Gastrocnemius medialis (tissue), 4 donors: ENCODE measurements at regions not wholly inside any gene's neighbourhood (a gene's known extent, or its start where the extent isn't known, plus 50 kb on each side); places are given as distances from the start of the nearest gene placed in this dataset.

Experiments
- ATAC-seq, 2 donors: fragments of 150-250 bp; one replicate each; pipeline ENCODE4 v1.9.1; 2016
- DNase-seq, 2 donors: peaks; one replicate each; pipeline ENCODE4 v3.0.0-alpha.2; 2019
- H3K27ac ChIP-seq, 4 donors: fragments of 200-600 bp; sonication (generic); 1 replicate in 1 of 4; 2 replicates in 3 of 4; pipeline ENCODE4 v1.5.1; 2016 to 2018; ENCODE audit warnings: mild to moderate bottlenecking in 2 of 4, moderate library complexity in 1 of 4
- H3K27me3 ChIP-seq, 3 donors: fragments of 200-600 bp; sonication (generic) in 2 of 3; 1 replicate in 1 of 3; 2 replicates in 2 of 3; pipeline versions ENCODE4 v1.5.1 to v1.6.0; 2016 to 2019; ENCODE audit warnings: mild to moderate bottlenecking in 1 of 3, moderate library complexity in 1 of 3
- H3K36me3 ChIP-seq, 2 donors: fragments of 200-600 bp; sonication (generic) in 1 of 2; one replicate each; pipeline ENCODE4 v1.5.1; 2017 to 2018
- H3K4me1 ChIP-seq, 2 donors: fragments of 200-600 bp; sonication (generic) in 1 of 2; one replicate each; pipeline ENCODE4 v1.5.1; 2016 to 2017; ENCODE audit warnings: mild to moderate bottlenecking in 2 of 2
- H3K4me3 ChIP-seq, 4 donors: fragments of 200-600 bp; sonication (generic) in 3 of 4; 1 replicate in 1 of 4; 2 replicates in 3 of 4; pipeline ENCODE4 v1.5.1; 2016 to 2019; ENCODE audit warnings: mild to moderate bottlenecking in 2 of 4
- H3K9me3 ChIP-seq, 3 donors: fragments of 200-600 bp; sonication (generic) in 2 of 3; 1 replicate in 1 of 3; 2 replicates in 2 of 3; pipeline ENCODE4 v1.5.1; 2016 to 2019
- CTCF ChIP-seq, 5 experiments: fragments of 450-650 bp in 3 of 5; fragments of 200-600 bp in 2 of 5; sonication (generic) in 2 of 5; IDR thresholded peaks in 4 of 5; conservative IDR thresholded peaks in 1 of 5; 1 replicate in 4 of 5; 2 replicates in 1 of 5; pipeline ENCODE4 v1.5.1; 2016 to 2019; ENCODE audit warnings: antibody characterized with exemption in 5 of 5, mild to moderate bottlenecking in 3 of 5, moderate library complexity in 3 of 5
- POLR2A ChIP-seq, 2 donors: fragments of 450-650 bp; IDR thresholded peaks; one replicate each; pipeline ENCODE4 v1.6.1; 2017; ENCODE audit warnings: antibody characterized with exemption in 2 of 2, mild to moderate bottlenecking in 2 of 2, moderate library complexity in 2 of 2
- in situ Hi-C, 4 donors: fragments of 200-750 bp; cut with MboI; loops; one replicate each; pipeline versions ENCODE4 v1.15.0 to v1.8.0; 2017; ENCODE audit warnings: low sequenced_read_pairs in 4 of 4
- intact Hi-C: fragments of 100-400 bp; cut with DNase I; formaldehyde crosslinking; loops from one replicate; pipeline ENCODE4 v1.15.1; 2023; ENCODE audit warnings: low total_unique reads

- intact Hi-C loops: no loop called here
- no peaks in the 10 kb centered on the region for H3K27me3 ChIP-seq
Observed at GRCh38 chr6:120219339-120219738, 869.8 kb upstream of the MAN1A1 start.

GRCh38 chr6:120214088-120214499 is 864.5 kb upstream of the MAN1A1 start:
- no peaks in the 10 kb centered on the region for H3K36me3 ChIP-seq
- H3K9me3 ChIP-seq: no peaks in the 10 kb centered on the region
- no peak for DNase-seq
- no peak for ATAC-seq
- TF ChIP-seq POLR2A (IDR thresholded peaks at IDR 0.05) (no peak), CTCF (IDR thresholded peaks at IDR 0.05 in 4 of 5, conservative IDR thresholded peaks at IDR 0.05 in 1 of 5) (no peak)
- no peaks in the 10 kb centered on the region for H3K27me3 ChIP-seq
- intact Hi-C loops: no loop called here
- in situ Hi-C loops: no loop called here
- H3K27ac ChIP-seq: no peak overlapping the region
- no peaks in the 10 kb centered on the region for H3K4me1 ChIP-seq
- no peak overlapping the region for H3K4me3 ChIP-seq

More at GRCh38 chr6:120219339-120219738, 869.8 kb upstream of the MAN1A1 start:
- no peak overlapping the region for H3K4me3 ChIP-seq
- H3K4me1 ChIP-seq: no peaks in the 10 kb centered on the region
- DNase-seq: no peak
- no peak for TF ChIP-seq POLR2A (IDR thresholded peaks at IDR 0.05)
- no peak for TF ChIP-seq CTCF (IDR thresholded peaks at IDR 0.05 in 4 of 5, conservative IDR thresholded peaks at IDR 0.05 in 1 of 5)
- no peaks in the 10 kb centered on the region for H3K36me3 ChIP-seq
- ATAC-seq: no peak
- in situ Hi-C loops: no loop called here
- H3K9me3 ChIP-seq: no peaks in the 10 kb centered on the region
- no peak overlapping the region for H3K27ac ChIP-seq

GRCh38 chr6:120211955-120212792 is 862.6 kb upstream of the MAN1A1 start:
- ATAC-seq: no peak
- in situ Hi-C loops: no loop called here

GRCh38 chr6:120202878-120203277 is 853.3 kb upstream of the MAN1A1 start:
- H3K9me3 ChIP-seq: no peaks in the 10 kb centered on the region
- no peaks in the 10 kb centered on the region for H3K27me3 ChIP-seq
- no peak for ATAC-seq
- intact Hi-C loops (no loop called here), in situ Hi-C loops (no loop called here)
- H3K27ac ChIP-seq: no peak overlapping the region
- no peak overlapping the region for H3K4me3 ChIP-seq
- TF ChIP-seq CTCF (IDR thresholded peaks at IDR 0.05 in 4 of 5, conservative IDR thresholded peaks at IDR 0.05 in 1 of 5): no peak
- no peak for TF ChIP-seq POLR2A (IDR thresholded peaks at IDR 0.05)
- H3K4me1 ChIP-seq: no peaks in the 10 kb centered on the region
- no peak for DNase-seq
- H3K36me3 ChIP-seq: no peaks in the 10 kb centered on the region

More at GRCh38 chr6:120211955-120212792, 862.6 kb upstream of the MAN1A1 start:
- TF ChIP-seq POLR2A (IDR thresholded peaks at IDR 0.05) (no peak), CTCF (IDR thresholded peaks at IDR 0.05 in 4 of 5, conservative IDR thresholded peaks at IDR 0.05 in 1 of 5) (no peak)
- intact Hi-C loops: no loop called here
- no peak overlapping the region for H3K27ac ChIP-seq
- no peaks in the 10 kb centered on the region for H3K27me3 ChIP-seq
- H3K4me1 ChIP-seq: no peaks in the 10 kb centered on the region
- H3K36me3 ChIP-seq: no peaks in the 10 kb centered on the region
- no peak overlapping the region for H3K4me3 ChIP-seq
- no peak for DNase-seq
- H3K9me3 ChIP-seq: no peaks in the 10 kb centered on the region
